Medulla oblongata (tissue), 1 donor: ENCODE measurements at regions not wholly inside any gene's neighbourhood (a gene's known extent, or its start where the extent isn't known, plus 50 kb on each side); places are given as distances from the start of the nearest gene placed in this dataset.

ENCODE experiments used
- DNase-seq: peaks from one replicate; pipeline ENCODE4 v3.0.0-alpha.2; 2015; ENCODE audit errors: extremely low spot score

DNA sequence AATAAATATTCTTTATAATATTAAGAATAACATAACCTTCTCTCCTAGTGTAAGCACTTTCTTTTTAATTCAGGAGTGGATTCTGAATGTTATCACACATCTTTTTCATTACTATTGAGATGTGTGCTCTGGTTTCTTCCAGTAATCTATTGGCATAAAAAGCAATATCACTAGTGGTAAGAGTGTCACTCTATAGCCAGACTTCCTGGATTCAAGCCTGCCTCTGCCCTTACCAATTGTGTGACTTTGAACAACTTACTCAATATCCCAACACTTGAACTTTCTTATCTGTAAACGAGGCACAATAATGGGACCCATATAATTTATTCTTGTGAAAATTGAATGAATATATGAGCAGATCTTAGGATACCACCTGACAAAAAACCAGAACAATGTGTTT lies 71.0 kb downstream of the SEM1 start:
- no peak for DNase-seq

- DNase-seq: no peak
These were observed 72.1 kb downstream of the SEM1 start for GRCh38 chr7:96637522-96637921.

GRCh38 chr7:96636979-96637378 lies 72.7 kb downstream of the SEM1 start:
- no peak for DNase-seq

DNA sequence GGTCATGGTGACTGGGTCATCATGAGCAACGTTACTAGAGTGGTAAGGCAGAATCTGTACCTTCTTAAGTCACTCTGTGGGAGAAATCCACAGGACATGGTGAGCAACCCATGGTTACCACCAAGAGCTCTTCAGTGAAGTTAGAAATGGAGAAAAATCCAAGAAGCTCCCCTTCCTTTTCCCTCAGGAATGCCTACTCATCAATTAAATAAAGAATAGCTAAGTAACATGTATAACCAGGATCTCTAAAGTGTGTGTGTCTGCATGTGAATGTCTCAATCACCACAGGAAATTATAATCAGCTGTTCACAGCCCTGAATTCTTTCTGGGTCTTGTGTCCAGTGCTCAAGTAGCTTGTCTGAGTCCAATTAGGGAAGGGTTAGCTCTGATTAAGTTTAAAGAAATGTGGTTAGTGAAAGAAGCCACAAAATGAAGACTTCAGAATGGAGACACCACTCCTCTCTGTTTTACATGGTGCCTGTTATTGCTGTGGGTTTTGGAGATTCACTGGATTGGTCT lies 73.2 kb downstream of the SEM1 start:
- no peak for DNase-seq

DNA sequence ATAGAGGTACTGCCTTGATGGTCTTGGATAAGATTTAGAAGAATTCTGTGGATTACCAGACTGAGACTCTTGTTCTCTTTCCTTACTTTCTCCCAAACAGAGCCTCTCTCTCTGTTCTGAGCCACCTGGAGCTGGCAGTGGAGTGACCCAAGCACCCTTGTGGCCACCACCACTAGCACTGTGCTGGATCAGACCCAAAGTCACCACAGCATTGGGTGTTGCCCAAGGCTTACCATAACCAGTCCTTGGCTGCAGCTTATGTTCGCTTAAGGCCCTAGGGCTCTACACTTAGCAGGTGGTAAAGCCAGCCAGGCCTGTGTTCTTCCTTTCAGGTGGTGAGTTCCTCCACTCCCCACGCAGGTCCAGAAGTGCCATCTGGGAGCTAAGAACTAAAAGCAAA lies 79.8 kb downstream of the SEM1 start:
- DNase-seq: no peak

DNA sequence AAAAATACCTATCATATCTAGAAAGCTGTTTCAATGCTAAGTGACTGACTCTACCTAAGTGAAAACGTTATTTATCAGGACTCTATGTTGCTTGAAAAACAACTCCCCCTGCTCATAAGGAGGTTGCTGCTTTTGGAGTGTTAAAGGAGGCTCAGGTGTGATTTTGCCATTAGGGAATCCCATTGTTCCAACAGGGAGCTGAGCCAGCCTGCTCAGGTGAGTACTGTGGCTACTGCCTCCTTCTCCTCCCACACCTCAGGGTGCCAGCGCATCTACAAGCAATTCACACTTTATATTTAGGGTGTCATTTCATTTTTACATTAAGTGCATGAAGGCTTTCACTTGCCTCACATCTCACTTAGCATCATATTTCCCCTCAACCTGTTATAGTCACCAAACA lies 84.7 kb downstream of the SEM1 start:
- DNase-seq: no peak

DNA sequence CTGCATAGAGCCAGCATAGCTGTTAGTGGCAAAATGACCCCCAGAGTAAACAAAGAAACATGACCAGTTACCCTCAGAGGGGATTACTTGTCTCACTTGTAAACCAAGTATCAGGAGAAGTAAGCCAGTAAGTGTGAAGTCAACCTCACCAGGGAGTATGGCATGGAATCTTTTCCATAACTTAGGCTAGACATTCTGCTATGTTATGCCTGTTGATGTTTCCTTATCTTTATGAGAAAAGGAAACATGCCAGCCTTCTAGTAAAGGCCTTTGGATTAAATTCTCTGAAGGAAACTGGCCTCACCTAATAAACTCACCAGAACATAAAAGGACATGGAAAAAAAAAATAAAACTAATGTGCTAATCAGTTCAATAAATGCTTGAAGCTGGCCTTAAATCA lies 87.7 kb downstream of the SEM1 start:
- DNase-seq: no peak

GRCh38 chr7:96614154-96614867 lies 95.3 kb downstream of the SEM1 start:
- no peak for DNase-seq

- no peak for DNase-seq
These were observed 97.6 kb downstream of the SEM1 start for GRCh38 chr7:96612034-96612433.

- DNase-seq: no peak
These were observed 104.5 kb downstream of the SEM1 start for GRCh38 chr7:96605045-96605716.

DNA sequence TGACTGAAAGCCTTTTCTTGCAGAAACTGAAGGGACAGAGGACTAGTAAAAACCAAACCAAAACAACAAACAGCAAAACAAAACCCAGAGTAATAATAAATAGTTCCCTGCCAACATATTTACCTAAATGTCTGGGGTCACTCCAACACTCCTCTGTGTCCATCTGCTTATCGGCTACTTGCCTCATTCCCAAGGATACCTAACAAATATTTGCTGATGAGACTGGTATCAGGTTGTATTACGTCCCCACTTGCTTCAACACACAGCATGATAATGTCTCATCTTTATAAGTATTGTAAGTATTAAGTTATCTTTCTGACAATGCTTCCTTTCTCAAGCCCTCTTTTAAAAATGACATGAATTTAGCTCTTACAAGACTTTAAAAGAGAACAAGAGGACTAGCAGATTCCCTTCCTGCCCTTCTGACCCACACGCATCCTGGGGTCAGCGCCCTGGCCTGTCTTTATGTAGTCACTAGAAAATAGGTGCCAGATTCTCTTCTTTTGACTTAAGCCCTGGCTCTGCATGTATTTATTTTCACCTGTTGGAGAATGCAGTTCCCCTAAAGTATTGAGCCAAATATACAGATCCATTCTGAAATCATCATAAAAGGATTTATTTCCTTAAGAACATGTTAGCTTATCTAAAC lies 110.2 kb downstream of the SEM1 start:
- no peak for DNase-seq

GRCh38 chr7:96598421-96598820 lies 111.2 kb downstream of the SEM1 start:
- no peak for DNase-seq

GRCh38 chr7:96596120-96596826 lies 113.4 kb downstream of the SEM1 start:
- DNase-seq: no peak

- DNase-seq: no peak
These were observed 117.6 kb downstream of the SEM1 start for GRCh38 chr7:96591900-96592676.

DNA sequence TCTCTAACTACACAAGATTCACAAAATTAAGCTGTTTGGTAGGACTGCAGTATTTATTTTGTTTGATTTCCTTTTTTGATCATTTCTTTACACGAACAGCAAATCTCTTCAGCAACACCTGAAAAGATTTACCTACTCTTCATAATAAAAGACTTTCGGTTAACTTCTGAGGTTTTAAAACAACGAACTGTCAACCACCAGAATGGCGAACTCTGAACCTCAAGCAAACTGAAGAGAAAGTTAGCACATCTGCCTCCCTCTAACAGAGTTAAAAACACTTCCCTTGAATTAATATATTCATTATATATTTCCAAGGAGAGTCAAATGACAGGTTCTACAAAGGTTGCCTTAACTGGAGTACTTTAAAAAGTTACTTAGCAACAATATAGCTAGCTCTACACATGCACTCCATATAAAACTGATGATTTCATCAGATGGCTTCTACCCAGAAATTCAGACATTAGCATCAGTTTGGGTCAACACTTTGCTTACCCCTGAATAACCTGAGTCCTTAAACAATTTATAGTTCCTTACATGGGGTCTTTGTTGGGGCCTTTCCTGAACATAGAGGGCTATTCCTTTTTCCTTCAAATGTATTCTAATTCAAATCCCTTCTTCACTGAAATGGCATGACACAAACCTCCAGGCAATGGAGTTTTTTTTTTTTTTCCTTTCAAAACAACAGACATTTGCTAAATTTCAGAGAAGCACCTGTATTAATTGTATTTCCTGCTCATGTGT lies 118.3 kb downstream of the SEM1 start:
- DNase-seq: no peak

GRCh38 chr7:96589038-96589437 lies 120.6 kb downstream of the SEM1 start:
- no peak for DNase-seq

DNA sequence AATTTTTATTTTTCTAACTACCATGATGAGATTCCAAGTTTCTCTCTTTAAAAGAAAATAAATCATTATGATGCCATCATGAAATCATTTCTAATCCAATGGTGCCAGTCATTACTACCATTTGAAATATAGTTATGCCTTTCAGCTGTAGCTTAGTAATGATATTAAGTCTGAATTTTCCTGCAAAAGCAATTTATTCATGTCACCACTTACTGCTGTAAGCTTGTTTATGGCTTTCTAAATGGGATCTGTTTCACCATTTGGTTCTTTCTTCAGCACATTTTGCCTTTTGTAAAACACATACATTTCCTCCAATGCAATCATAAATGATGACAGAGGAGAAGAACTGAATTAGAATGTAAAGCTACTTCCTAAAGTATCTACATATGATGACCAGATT lies 130.5 kb downstream of the SEM1 start:
- no peak for DNase-seq

DNA sequence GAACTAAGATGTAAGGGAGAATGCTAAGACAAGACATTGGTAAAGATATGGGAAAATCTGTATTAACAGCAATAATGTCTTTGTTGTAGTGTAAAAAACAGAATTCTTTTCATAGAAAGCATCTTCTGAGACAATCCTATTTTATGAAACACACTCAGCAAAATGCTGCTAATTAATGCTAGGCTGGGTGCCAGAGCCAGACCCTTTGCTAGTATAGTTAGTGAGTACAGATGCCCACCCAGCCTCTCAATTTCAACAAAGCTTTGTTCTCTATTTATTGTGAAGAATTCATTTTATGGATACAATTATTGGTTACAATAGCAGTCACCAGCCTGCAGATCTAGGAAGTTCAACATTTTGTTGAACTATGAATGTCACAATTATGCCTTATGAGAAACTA lies 131.0 kb downstream of the SEM1 start:
- no peak for DNase-seq

- no peak for DNase-seq
These were observed 146.2 kb downstream of the SEM1 start for GRCh38 chr7:96563409-96563808.

GRCh38 chr7:96562966-96563365 lies 146.7 kb downstream of the SEM1 start:
- DNase-seq: no peak

- DNase-seq: no peak
These were observed 147.2 kb downstream of the SEM1 start for GRCh38 chr7:96562458-96562857.
